MG63 (cell line): ENCODE measurements at regions not wholly inside any gene's neighbourhood (a gene's known extent, or its start where the extent isn't known, plus 50 kb on each side); places are given as distances from the start of the nearest gene placed in this dataset.

Experiments
- DNase-seq: peaks from one replicate; pipeline ENCODE4 v3.0.0-alpha.2; 2020
- H3K27me3 ChIP-seq: fragments of 250-450 bp; sonication (Bioruptor Pico); 2 replicates; pipeline ENCODE4 v1.5.1; 2020; ENCODE audit warnings: mild to moderate bottlenecking, moderate library complexity
- H3K36me3 ChIP-seq: fragments of 250-450 bp; sonication (Bioruptor Pico); 2 replicates; pipeline ENCODE4 v1.5.1; 2020; ENCODE audit warnings: mild to moderate bottlenecking, moderate library complexity
- H3K4me3 ChIP-seq: fragments of 250-450 bp; sonication (Bioruptor Pico); 2 replicates; pipeline ENCODE4 v1.5.1; 2020; ENCODE audit warnings: mild to moderate bottlenecking, moderate library complexity
- H3K9me3 ChIP-seq: fragments of 250-450 bp; sonication (Bioruptor Pico); 2 replicates; pipeline ENCODE4 v1.5.1; 2020; ENCODE audit warnings: mild to moderate bottlenecking, moderate library complexity

DNA sequence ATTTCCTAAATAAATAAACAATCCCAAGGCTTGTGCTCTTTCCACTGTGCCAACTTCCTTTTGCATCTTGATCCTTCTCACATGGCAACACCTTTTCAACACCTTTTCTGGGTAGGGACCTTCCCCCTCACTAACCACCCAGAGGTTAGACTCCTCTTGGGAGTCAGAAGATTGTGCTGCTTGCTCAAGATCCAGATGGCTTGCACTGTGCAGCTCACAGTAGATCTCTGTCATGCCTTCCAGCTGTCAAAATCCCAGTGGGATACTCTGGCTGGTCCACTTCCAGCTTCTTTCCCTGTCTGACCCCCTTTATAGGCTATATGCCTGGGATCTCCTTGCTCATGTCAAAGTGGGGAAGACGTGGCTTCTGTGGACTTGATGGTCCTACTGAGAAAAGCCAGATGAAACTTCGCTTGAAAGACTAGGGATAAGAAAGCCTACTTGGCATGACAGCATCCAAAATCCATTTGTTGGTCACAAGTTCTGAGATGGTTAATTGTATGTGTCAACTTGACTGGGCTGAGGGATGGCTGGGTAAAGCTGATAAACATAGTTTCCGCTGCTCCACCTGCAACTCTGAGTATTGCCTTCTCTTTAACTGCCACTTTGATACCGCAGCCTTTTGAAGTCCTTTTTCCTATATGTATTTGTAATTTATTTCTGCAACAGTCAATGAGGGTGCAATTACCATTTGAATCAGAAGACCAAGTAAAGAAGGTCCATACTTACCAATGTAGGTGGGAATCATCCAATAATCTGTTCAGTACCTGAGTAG, 74.5 kb downstream of the S1PR1 start:
- no peak for DNase-seq
- Histone ChIP-seq H3K27me3 (no peaks in the 10 kb centered on the region), H3K9me3 (no peaks in the 10 kb centered on the region), H3K4me3 (no peak overlapping the region), H3K36me3 (no peaks in the 10 kb centered on the region)

DNA sequence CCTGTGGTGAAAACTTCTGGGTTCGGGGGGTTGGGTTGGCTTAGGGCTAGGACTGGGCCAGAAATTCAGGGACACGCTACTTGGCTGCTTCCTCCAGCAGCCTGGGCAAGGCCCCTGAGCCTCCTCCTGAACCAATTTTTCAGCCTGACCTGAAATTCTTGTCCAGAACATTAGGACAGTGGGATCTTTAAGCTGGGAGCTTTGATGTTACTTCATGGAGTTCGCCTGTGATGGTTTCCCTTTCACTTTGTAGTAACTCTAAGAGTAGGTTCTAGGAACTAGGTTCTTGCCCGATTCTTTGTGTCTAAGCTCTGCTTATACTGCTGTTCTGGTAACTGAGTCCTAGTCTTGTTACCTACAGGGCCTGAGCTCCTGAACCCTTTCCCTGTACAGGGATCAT, 75.3 kb downstream of the S1PR1 start:
- no peaks in the 10 kb centered on the region for H3K27me3 ChIP-seq
- no peak overlapping the region for H3K4me3 ChIP-seq
- no peak for DNase-seq
- H3K9me3 ChIP-seq: no peaks in the 10 kb centered on the region
- no peaks in the 10 kb centered on the region for H3K36me3 ChIP-seq

DNA sequence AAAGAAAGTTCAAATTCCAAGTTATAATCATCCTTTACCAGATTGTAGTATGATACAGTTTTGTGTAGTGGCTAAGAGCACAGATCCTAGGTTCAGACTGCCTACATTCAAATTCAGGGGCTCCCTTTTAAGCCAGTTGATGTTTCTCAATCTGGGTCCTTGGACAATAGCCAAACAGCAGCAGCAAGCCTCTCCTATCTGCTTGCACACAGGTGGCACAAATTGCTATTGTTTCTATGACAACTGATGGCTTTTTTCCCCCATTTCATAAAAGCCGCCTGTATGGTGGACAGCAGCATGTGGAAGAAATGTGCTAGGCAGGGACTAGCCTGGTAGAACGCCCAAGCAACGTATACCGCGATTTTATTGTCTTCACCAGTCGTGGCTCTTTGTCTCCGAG, 76.5 kb downstream of the S1PR1 start:
- H3K9me3 ChIP-seq: no peaks in the 10 kb centered on the region
- no peaks in the 10 kb centered on the region for H3K27me3 ChIP-seq
- no peak for DNase-seq
- H3K36me3 ChIP-seq: no peaks in the 10 kb centered on the region
- no peak overlapping the region for H3K4me3 ChIP-seq

- no peaks in the 10 kb centered on the region for H3K9me3 ChIP-seq
- H3K36me3 ChIP-seq: no peaks in the 10 kb centered on the region
- no peak overlapping the region for H3K4me3 ChIP-seq
- H3K27me3 ChIP-seq: no peaks in the 10 kb centered on the region
- peak; percentile 46 for DNase-seq
Observed at GRCh38 chr1:101314244-101314643, 77.4 kb downstream of the S1PR1 start.

- Histone ChIP-seq H3K27me3 (no peaks in the 10 kb centered on the region), H3K36me3 (no peaks in the 10 kb centered on the region), H3K9me3 (no peaks in the 10 kb centered on the region), H3K4me3 (no peak overlapping the region)
- no peak for DNase-seq
Observed at GRCh38 chr1:101316256-101316655, 79.4 kb downstream of the S1PR1 start.

GRCh38 chr1:101316799-101317198, 80.0 kb downstream of the S1PR1 start:
- Histone ChIP-seq H3K27me3 (no peaks in the 10 kb centered on the region), H3K4me3 (no peak overlapping the region), H3K9me3 (no peaks in the 10 kb centered on the region), H3K36me3 (no peaks in the 10 kb centered on the region)
- DNase-seq: no peak

DNA sequence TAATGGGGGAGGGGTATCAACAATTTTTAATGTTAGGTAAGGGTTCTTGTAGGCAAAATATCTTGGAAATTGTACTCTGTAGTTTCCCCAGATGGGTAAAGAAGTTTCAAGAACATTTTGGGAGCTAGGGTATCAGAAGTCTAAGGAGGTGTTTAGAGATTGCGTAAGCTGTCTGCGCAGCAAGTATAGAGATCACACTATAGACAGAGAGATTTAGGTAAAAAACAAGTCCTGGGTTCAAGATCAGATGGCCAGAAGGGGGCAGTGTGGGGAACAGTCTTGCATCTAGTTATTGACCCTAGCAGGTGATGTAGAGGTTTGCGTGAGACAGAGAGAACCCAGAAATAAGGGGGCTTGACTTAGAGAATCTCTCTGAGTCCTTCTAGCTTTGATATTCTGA, 80.8 kb downstream of the S1PR1 start:
- no peaks in the 10 kb centered on the region for H3K9me3 ChIP-seq
- no peaks in the 10 kb centered on the region for H3K27me3 ChIP-seq
- no peak for DNase-seq
- no peaks in the 10 kb centered on the region for H3K36me3 ChIP-seq
- no peak overlapping the region for H3K4me3 ChIP-seq

DNA sequence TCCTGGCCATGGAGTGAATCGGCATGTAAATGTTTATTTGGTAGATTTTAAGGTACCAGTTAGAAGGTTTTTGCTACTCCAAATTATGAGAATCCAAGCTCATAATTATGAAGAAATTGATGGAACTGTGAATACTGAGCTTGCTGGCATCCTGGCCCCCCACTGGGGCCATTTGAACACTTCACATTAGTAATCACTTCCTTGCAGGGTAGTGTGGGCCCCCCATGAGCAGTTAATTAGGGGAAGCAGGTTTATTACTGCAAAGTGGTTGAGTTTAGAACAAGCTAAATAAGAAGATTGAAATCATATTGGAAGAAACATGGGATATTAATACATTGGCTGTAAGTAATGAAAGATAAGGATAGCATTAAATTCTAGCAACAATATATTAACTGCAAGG, 86.7 kb downstream of the S1PR1 start:
- H3K9me3 ChIP-seq: no peaks in the 10 kb centered on the region
- no peak overlapping the region for H3K4me3 ChIP-seq
- DNase-seq: no peak
- H3K36me3 ChIP-seq: no peaks in the 10 kb centered on the region
- H3K27me3 ChIP-seq: no peaks in the 10 kb centered on the region; the same call in 1 of the 2 replicates

DNA sequence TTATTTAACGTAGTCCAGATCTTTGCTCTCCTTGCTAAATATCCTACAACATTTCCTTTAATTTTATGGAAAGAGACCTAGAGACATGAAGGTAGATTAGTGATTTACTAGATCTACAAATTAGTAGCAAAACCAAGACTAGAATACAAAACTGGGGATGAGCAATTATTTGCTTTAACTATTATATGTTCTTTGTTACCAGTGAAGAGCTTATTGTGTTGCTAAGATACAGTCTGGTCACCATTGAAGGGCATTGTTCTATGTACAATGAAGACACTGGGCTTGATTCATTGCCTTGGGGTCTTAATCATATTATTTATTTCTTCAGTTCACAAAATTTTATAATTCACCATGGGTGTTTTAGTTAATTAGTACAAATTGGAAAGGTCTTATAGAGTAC, 88.3 kb downstream of the S1PR1 start:
- H3K9me3 ChIP-seq: no peaks in the 10 kb centered on the region
- no peak for DNase-seq
- H3K27me3 ChIP-seq: no peaks in the 10 kb centered on the region; the same call in 1 of the 2 replicates
- no peak overlapping the region for H3K4me3 ChIP-seq
- no peaks in the 10 kb centered on the region for H3K36me3 ChIP-seq

GRCh38 chr1:101330427-101331130, 93.8 kb downstream of the S1PR1 start:
- no peaks in the 10 kb centered on the region for H3K36me3 ChIP-seq
- no peak for DNase-seq
- H3K27me3 ChIP-seq: no peaks in the 10 kb centered on the region
- no peak overlapping the region for H3K4me3 ChIP-seq
- no peaks in the 10 kb centered on the region for H3K9me3 ChIP-seq

DNA sequence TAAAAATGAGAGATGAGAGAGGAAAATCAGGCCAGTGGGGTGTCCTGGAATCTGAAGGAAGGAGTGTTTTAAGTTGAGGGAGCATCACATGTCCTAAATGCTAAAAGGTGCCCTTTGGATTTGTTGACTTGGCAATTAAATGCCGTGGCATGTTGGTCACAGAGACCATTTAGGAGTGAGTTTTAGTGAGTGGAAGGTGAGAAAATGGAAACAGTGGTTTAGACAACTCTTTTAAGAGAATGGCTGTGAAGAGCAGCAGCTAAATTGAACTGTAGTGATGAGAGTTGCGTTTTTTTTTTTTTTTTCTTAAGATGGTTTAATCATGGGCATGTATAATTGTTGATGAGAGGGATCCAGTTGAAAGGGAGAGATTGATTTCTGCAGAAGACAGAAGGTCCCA, 95.0 kb downstream of the S1PR1 start:
- Histone ChIP-seq H3K27me3 (no peaks in the 10 kb centered on the region), H3K36me3 (no peaks in the 10 kb centered on the region), H3K4me3 (no peak overlapping the region), H3K9me3 (no peaks in the 10 kb centered on the region)
- no peak for DNase-seq

GRCh38 chr1:101332633-101333032, 95.8 kb downstream of the S1PR1 start:
- Histone ChIP-seq H3K4me3 (no peak overlapping the region), H3K9me3 (no peaks in the 10 kb centered on the region)
- DNase-seq: no peak

GRCh38 chr1:101333186-101333585, 96.4 kb downstream of the S1PR1 start:
- DNase-seq: no peak
- Histone ChIP-seq H3K9me3 (no peaks in the 10 kb centered on the region), H3K36me3 (no peaks in the 10 kb centered on the region), H3K4me3 (no peak overlapping the region), H3K27me3 (no peaks in the 10 kb centered on the region)

More at GRCh38 chr1:101332633-101333032, 95.8 kb downstream of the S1PR1 start:
- H3K27me3 ChIP-seq: no peaks in the 10 kb centered on the region
- no peaks in the 10 kb centered on the region for H3K36me3 ChIP-seq

DNA sequence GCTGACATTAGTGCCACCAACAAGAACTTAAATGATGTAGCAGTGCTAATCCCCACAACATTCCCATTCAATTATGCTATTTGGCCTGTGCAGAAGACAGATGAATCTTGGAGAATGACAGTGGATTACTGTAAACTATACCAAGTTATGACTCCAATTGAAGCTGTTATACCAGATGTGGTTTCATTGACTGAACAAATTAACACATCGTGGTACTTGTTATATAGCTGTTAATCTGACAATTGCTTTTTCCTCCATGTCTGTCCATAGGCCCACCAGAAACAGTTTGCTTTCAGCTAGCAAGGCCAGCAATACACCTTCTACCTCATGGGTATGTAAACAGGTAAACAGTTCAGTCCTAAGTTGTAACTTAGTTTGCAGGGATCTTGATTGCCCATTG, 101.1 kb downstream of the S1PR1 start:
- DNase-seq: no peak
- Histone ChIP-seq H3K27me3 (no peaks in the 10 kb centered on the region; the same call in 1 of the 2 replicates), H3K4me3 (no peak overlapping the region), H3K36me3 (no peaks in the 10 kb centered on the region), H3K9me3 (no peaks in the 10 kb centered on the region)

GRCh38 chr1:101338714-101339430, 102.1 kb downstream of the S1PR1 start:
- DNase-seq: no peak

DNA sequence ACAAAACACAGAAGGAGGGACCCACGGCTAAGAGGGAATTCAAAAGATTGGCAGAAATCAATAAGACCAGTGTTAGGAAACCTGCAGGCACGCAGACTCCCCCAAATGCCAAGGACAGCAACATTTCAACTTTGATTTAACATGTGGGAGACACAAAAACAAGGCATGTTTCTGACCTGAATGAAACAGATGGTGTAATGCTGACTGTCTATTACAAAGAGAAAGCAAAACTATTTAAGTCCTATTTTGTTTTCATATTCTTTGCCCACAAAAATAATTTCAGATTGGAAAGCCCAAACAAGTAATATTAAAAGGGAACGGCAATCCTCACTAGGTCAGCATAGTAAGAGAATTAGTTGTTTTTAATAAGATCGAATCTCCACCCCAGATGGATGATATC, 107.9 kb downstream of the S1PR1 start:
- DNase-seq: no peak
- no peaks in the 10 kb centered on the region; the same call in 1 of the 2 replicates for H3K27me3 ChIP-seq
- H3K36me3 ChIP-seq: no peaks in the 10 kb centered on the region
- no peak overlapping the region for H3K4me3 ChIP-seq
- H3K9me3 ChIP-seq: no peaks in the 10 kb centered on the region

More at GRCh38 chr1:101338714-101339430, 102.1 kb downstream of the S1PR1 start:
- no peaks in the 10 kb centered on the region for H3K9me3 ChIP-seq
- H3K4me3 ChIP-seq: no peak overlapping the region
- H3K27me3 ChIP-seq: no peaks in the 10 kb centered on the region; the same call in 1 of the 2 replicates
- no peaks in the 10 kb centered on the region for H3K36me3 ChIP-seq

GRCh38 chr1:101346419-101346818, 109.6 kb downstream of the S1PR1 start:
- no peaks in the 10 kb centered on the region for H3K9me3 ChIP-seq
- no peaks in the 10 kb centered on the region for H3K36me3 ChIP-seq
- H3K4me3 ChIP-seq: no peak overlapping the region
- H3K27me3 ChIP-seq: no peaks in the 10 kb centered on the region
- no peak for DNase-seq
